ENCODE measurements at regions not wholly inside any gene's neighbourhood (a gene's known extent, or its start where the extent isn't known, plus 50 kb on each side); places are given as distances from the start of the nearest gene placed in this dataset.

- H3K27me3 ChIP-seq (ENCODE audit: insufficient read depth, low read length, poor library complexity, severe bottlenecking): no peaks in the 10 kb centered on the region
- no peaks in the 10 kb centered on the region for H3K4me1 ChIP-seq (ENCODE audit: insufficient read depth, low read length)
- Mint-ChIP-seq H3K9me3 (no peaks in the 10 kb centered on the region), H3K4me1 (no peaks in the 10 kb centered on the region), H3K27me3 (peaks cover 0 to 20% of the 10 kb centered on the region in 2 donors), H3K27ac (no peak overlapping the region), H3K36me3 (no peaks in the 10 kb centered on the region), H3K4me3 (no peak overlapping the region)
- no peaks in the 10 kb centered on the region for H3K9me3 ChIP-seq (ENCODE audit: low read length)
- CTCF ChIA-PET: no interaction called here
- H3K36me3 ChIP-seq (ENCODE audit: insufficient read depth, low read length): no peaks in the 10 kb centered on the region
- DNase-seq: no peak
- POLR2A ChIA-PET: no interaction called here
- H3K27ac ChIP-seq (ENCODE audit: low read depth, low read length): no peak overlapping the region
- H3K4me3 ChIP-seq (ENCODE audit: low read length): no peak overlapping the region
These were observed 156.4 kb upstream of the WDR1 start for GRCh38 chr4:10273030-10273429.

- Mint-ChIP-seq H3K36me3 (no peaks in the 10 kb centered on the region), H3K27ac (no peak overlapping the region), H3K9me3 (no peaks in the 10 kb centered on the region), H3K4me1 (no peaks in the 10 kb centered on the region), H3K27me3 (peaks cover 0 to 20% of the 10 kb centered on the region in 2 donors), H3K4me3 (no peak overlapping the region)
- DNase-seq: no peak
- no peak overlapping the region for H3K27ac ChIP-seq (ENCODE audit: low read depth, low read length)
- no peaks in the 10 kb centered on the region for H3K9me3 ChIP-seq (ENCODE audit: low read length)
- no peak overlapping the region for H3K4me3 ChIP-seq (ENCODE audit: low read length)
- H3K36me3 ChIP-seq (ENCODE audit: insufficient read depth, low read length): no peaks in the 10 kb centered on the region
- ChIA-PET CTCF (no interaction called here), POLR2A (no interaction called here)
- H3K4me1 ChIP-seq (ENCODE audit: insufficient read depth, low read length): no peaks in the 10 kb centered on the region
- no peaks in the 10 kb centered on the region for H3K27me3 ChIP-seq (ENCODE audit: insufficient read depth, low read length, poor library complexity, severe bottlenecking)
These were observed 155.9 kb upstream of the WDR1 start for GRCh38 chr4:10272511-10272910.

DNA sequence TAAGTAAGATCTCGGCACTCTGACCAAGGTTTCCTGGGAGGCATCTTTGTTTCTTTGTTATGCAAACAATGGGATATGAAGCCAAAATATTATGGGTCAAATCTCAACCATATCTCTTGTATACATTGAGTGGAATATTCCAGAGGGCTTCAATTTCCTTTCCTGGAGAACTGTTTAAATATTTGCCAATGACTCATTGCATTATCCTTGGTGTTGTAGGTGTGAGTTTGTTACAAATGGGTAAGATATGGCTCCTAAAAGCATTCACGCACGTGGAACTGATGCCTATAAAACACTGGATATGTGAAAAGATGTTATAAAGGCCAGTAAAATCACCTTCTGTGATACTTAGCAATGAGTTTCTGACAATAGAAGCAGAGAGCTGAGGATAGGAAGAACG, 150.5 kb upstream of the WDR1 start:
- Histone ChIP-seq H3K9me3 (ENCODE audit: low read length) (no peaks in the 10 kb centered on the region), H3K27ac (ENCODE audit: low read depth, low read length) (no peak overlapping the region), H3K4me3 (ENCODE audit: low read length) (no peak overlapping the region), H3K27me3 (ENCODE audit: insufficient read depth, low read length, poor library complexity, severe bottlenecking) (no peaks in the 10 kb centered on the region), H3K36me3 (ENCODE audit: insufficient read depth, low read length) (no peaks in the 10 kb centered on the region), H3K4me1 (ENCODE audit: insufficient read depth, low read length) (no peaks in the 10 kb centered on the region)
- POLR2A ChIA-PET: no interaction called here
- CTCF ChIA-PET: no interaction called here
- H3K27ac Mint-ChIP-seq: no peak overlapping the region
- no peak for DNase-seq
- no peak overlapping the region for H3K4me3 Mint-ChIP-seq
- H3K27me3 Mint-ChIP-seq: peaks cover 0 to 13% of the 10 kb centered on the region in 2 donors
- no peaks in the 10 kb centered on the region for H3K36me3 Mint-ChIP-seq
- no peaks in the 10 kb centered on the region for H3K9me3 Mint-ChIP-seq
- H3K4me1 Mint-ChIP-seq: no peaks in the 10 kb centered on the region

DNA sequence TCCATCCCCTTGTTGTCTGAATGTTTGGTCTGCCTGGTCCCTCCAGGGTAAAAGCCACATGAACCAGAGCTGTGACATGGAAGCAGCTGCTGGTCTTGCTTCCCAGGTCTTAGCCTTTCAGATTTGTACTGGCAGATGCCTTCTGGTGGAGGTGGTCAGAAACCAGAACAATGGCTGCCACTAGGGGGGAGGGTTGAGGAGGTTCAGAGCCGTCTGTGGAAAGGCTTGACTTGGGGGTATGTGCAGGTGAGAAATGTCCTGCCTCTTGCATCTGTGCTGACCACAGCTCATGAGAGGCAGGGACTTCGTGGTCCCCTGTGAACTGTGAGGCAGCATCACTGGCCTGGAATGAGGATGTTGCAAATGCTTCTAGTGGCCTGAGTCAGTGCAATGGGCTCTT, 144.2 kb upstream of the WDR1 start:
- Mint-ChIP-seq H3K36me3 (no peaks in the 10 kb centered on the region), H3K9me3 (no peaks in the 10 kb centered on the region), H3K4me1 (no peaks in the 10 kb centered on the region), H3K4me3 (no peak overlapping the region), H3K27me3 (peaks cover 14 to 28% of the 10 kb centered on the region in 2 donors), H3K27ac (no peak overlapping the region)
- no peaks in the 10 kb centered on the region for H3K27me3 ChIP-seq (ENCODE audit: insufficient read depth, low read length, poor library complexity, severe bottlenecking)
- no peaks in the 10 kb centered on the region for H3K9me3 ChIP-seq (ENCODE audit: low read length)
- CTCF ChIA-PET: no interaction called here
- DNase-seq: no peak
- H3K4me1 ChIP-seq (ENCODE audit: insufficient read depth, low read length): no peaks in the 10 kb centered on the region
- no peak overlapping the region for H3K4me3 ChIP-seq (ENCODE audit: low read length)
- POLR2A ChIA-PET: no interaction called here
- H3K27ac ChIP-seq (ENCODE audit: low read depth, low read length): no peak overlapping the region
- H3K36me3 ChIP-seq (ENCODE audit: insufficient read depth, low read length): no peaks in the 10 kb centered on the region

DNA sequence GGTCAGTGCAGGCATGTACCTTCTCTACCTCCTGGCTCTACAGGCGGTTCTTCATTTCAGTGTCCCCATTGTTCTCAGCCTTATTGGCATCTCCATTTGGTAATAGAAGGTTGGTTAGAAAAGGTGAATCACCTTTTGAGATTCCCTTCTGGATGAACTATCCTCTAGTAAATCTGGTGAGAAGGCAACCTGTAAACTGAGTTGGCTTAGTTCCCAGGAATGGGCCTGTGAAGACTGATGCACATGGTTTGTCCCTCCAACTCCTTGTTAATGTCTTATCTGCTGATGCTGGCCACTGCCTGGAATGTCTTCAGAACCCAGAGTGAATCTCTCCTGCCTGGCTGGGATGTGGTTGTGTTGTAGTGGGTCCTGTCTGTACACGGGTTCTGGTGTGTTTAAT, 143.4 kb upstream of the WDR1 start:
- no peaks in the 10 kb centered on the region for H3K4me1 ChIP-seq (ENCODE audit: insufficient read depth, low read length)
- no peak overlapping the region for H3K27ac Mint-ChIP-seq
- H3K9me3 ChIP-seq (ENCODE audit: low read length): no peaks in the 10 kb centered on the region
- H3K36me3 Mint-ChIP-seq: no peaks in the 10 kb centered on the region
- H3K27me3 Mint-ChIP-seq: peaks cover 14 to 34% of the 10 kb centered on the region in 2 donors
- no peaks in the 10 kb centered on the region for H3K9me3 Mint-ChIP-seq
- no peaks in the 10 kb centered on the region for H3K4me1 Mint-ChIP-seq
- no peaks in the 10 kb centered on the region for H3K36me3 ChIP-seq (ENCODE audit: insufficient read depth, low read length)
- no peak overlapping the region for H3K27ac ChIP-seq (ENCODE audit: low read depth, low read length)
- no peak overlapping the region for H3K4me3 ChIP-seq (ENCODE audit: low read length)
- no peak for DNase-seq
- H3K27me3 ChIP-seq (ENCODE audit: insufficient read depth, low read length, poor library complexity, severe bottlenecking): no peaks in the 10 kb centered on the region
- no peak overlapping the region for H3K4me3 Mint-ChIP-seq
- ChIA-PET POLR2A (no interaction called here), CTCF (no interaction called here)

- no peak for DNase-seq
- Histone ChIP-seq H3K4me3 (ENCODE audit: low read length) (no peak overlapping the region), H3K4me1 (ENCODE audit: insufficient read depth, low read length) (no peaks in the 10 kb centered on the region), H3K27me3 (ENCODE audit: insufficient read depth, low read length, poor library complexity, severe bottlenecking) (no peaks in the 10 kb centered on the region), H3K27ac (ENCODE audit: low read depth, low read length) (no peak overlapping the region), H3K36me3 (ENCODE audit: insufficient read depth, low read length) (no peaks in the 10 kb centered on the region), H3K9me3 (ENCODE audit: low read length) (no peaks in the 10 kb centered on the region)
- POLR2A ChIA-PET: no interaction called here
- peaks cover 5 to 33% of the 10 kb centered on the region in 2 donors for H3K27me3 Mint-ChIP-seq
- H3K9me3 Mint-ChIP-seq: no peaks in the 10 kb centered on the region
- H3K4me3 Mint-ChIP-seq: no peak overlapping the region
- no peak overlapping the region for H3K27ac Mint-ChIP-seq
- no peaks in the 10 kb centered on the region for H3K4me1 Mint-ChIP-seq
- no peaks in the 10 kb centered on the region for H3K36me3 Mint-ChIP-seq
- CTCF ChIA-PET: no interaction called here
These were observed 139.6 kb upstream of the WDR1 start for GRCh38 chr4:10256203-10256602.

GRCh38 chr4:10253765-10254164, 137.2 kb upstream of the WDR1 start:
- H3K27ac ChIP-seq (ENCODE audit: low read depth, low read length): no peak overlapping the region
- no peak for DNase-seq

GRCh38 chr4:10245751-10246150, 129.2 kb upstream of the WDR1 start:
- POLR2A ChIA-PET: no interaction called here

More at GRCh38 chr4:10253765-10254164, 137.2 kb upstream of the WDR1 start:
- Histone ChIP-seq H3K9me3 (ENCODE audit: low read length) (no peaks in the 10 kb centered on the region), H3K4me1 (ENCODE audit: insufficient read depth, low read length) (no peaks in the 10 kb centered on the region), H3K27me3 (ENCODE audit: insufficient read depth, low read length, poor library complexity, severe bottlenecking) (no peaks in the 10 kb centered on the region), H3K4me3 (ENCODE audit: low read length) (no peak overlapping the region), H3K36me3 (ENCODE audit: insufficient read depth, low read length) (no peaks in the 10 kb centered on the region)
- Mint-ChIP-seq H3K4me3 (no peak overlapping the region), H3K36me3 (no peaks in the 10 kb centered on the region), H3K27me3 (peaks cover 4 to 28% of the 10 kb centered on the region in 2 donors), H3K4me1 (no peaks in the 10 kb centered on the region), H3K27ac (no peak overlapping the region), H3K9me3 (no peaks in the 10 kb centered on the region)
- ChIA-PET POLR2A (no interaction called here), CTCF (no interaction called here)

DNA sequence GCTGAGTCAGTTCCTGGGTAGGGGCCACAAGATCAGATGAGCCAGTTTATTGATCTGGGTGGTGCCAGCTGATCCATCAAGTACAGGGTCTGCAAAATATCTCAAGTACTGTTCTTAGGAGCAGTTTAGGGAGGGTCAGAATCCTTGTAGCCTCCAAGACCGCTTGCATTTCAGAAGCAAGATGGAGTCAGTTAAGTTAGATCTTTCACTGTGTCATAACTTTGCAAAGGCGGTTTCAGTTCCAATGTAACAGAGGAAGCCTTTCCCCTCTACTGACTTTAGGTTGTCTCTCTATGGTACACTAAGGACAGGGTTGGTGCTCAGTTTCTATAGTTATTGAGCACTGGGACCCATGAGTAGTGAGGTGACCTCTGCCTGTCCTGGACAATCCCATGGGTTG, 127.3 kb upstream of the WDR1 start:
- Mint-ChIP-seq H3K27ac (no peak overlapping the region), H3K4me3 (no peak overlapping the region), H3K27me3 (peaks cover 15 to 17% of the 10 kb centered on the region in 2 donors), H3K9me3 (no peaks in the 10 kb centered on the region), H3K4me1 (no peaks in the 10 kb centered on the region), H3K36me3 (no peaks in the 10 kb centered on the region)
- DNase-seq: no peak
- H3K4me1 ChIP-seq (ENCODE audit: insufficient read depth, low read length): no peaks in the 10 kb centered on the region
- CTCF ChIA-PET: no interaction called here
- H3K9me3 ChIP-seq (ENCODE audit: low read length): no peaks in the 10 kb centered on the region
- H3K27ac ChIP-seq (ENCODE audit: low read depth, low read length): no peak overlapping the region
- H3K4me3 ChIP-seq (ENCODE audit: low read length): no peak overlapping the region
- no peaks in the 10 kb centered on the region for H3K36me3 ChIP-seq (ENCODE audit: insufficient read depth, low read length)
- POLR2A ChIA-PET: no interaction called here
- H3K27me3 ChIP-seq (ENCODE audit: insufficient read depth, low read length, poor library complexity, severe bottlenecking): no peaks in the 10 kb centered on the region

More at GRCh38 chr4:10245751-10246150, 129.2 kb upstream of the WDR1 start:
- Mint-ChIP-seq H3K4me3 (no peak overlapping the region), H3K36me3 (no peaks in the 10 kb centered on the region), H3K27me3 (peaks cover 15 to 18% of the 10 kb centered on the region in 2 donors), H3K4me1 (no peaks in the 10 kb centered on the region), H3K27ac (no peak overlapping the region), H3K9me3 (no peaks in the 10 kb centered on the region)
- H3K4me3 ChIP-seq (ENCODE audit: low read length): no peak overlapping the region
- CTCF ChIA-PET: no interaction called here
- no peak for DNase-seq
- no peaks in the 10 kb centered on the region for H3K9me3 ChIP-seq (ENCODE audit: low read length)
- H3K27me3 ChIP-seq (ENCODE audit: insufficient read depth, low read length, poor library complexity, severe bottlenecking): no peaks in the 10 kb centered on the region
- H3K36me3 ChIP-seq (ENCODE audit: insufficient read depth, low read length): no peaks in the 10 kb centered on the region
- H3K27ac ChIP-seq (ENCODE audit: low read depth, low read length): no peak overlapping the region
- H3K4me1 ChIP-seq (ENCODE audit: insufficient read depth, low read length): no peaks in the 10 kb centered on the region
